ENCODE measurements at regions not wholly inside any gene's neighbourhood (a gene's known extent, or its start where the extent isn't known, plus 50 kb on each side); places are given as distances from the start of the nearest gene placed in this dataset.

GRCh38 chr7:93739424-93739823 is 151.1 kb downstream of the TFPI2 start:
- H4K20me1 ChIP-seq (ENCODE audit: control insufficient read depth, extremely low read depth, insufficient read depth, low read length): no peaks in the 10 kb centered on the region
- no peaks in the 10 kb centered on the region for H3K79me2 ChIP-seq (ENCODE audit: control insufficient read depth, insufficient read depth, low read length)
- H3K36me3 ChIP-seq (ENCODE audit: control insufficient read depth in 2 of 2, extremely low read depth in 1 of 2, insufficient read depth in 2 of 2, low read length in 2 of 2): no peaks in the 10 kb centered on the region
- no peaks in the 10 kb centered on the region for H3K4me1 ChIP-seq (ENCODE audit: control insufficient read depth, extremely low read depth, insufficient read depth, low read length)
- no peak overlapping the region for H2AFZ ChIP-seq (ENCODE audit: control insufficient read depth, low read length)
- H3K9me3 ChIP-seq (ENCODE audit: control insufficient read depth, low read depth, low read length): no peaks in the 10 kb centered on the region
- no peaks in the 10 kb centered on the region for H3K27me3 ChIP-seq (ENCODE audit: control insufficient read depth, extremely low read depth, insufficient read depth, low read length)
- DNase-seq (ENCODE audit: low read depth, low spot score) (no peak), FAIRE-seq (no peak)
- TF ChIP-seq CTCF (optimal IDR thresholded peaks at IDR 0.05 in 1 of 3, IDR thresholded peaks at IDR 0.05 in 1 of 3, conservative IDR thresholded peaks at IDR 0.05 in 1 of 3; ENCODE audit: extremely low read depth in 1 of 3, insufficient read depth in 2 of 3, low read length in 3 of 3) (no peak), EZH2 (IDR thresholded peaks at IDR 0.05; ENCODE audit: low read length) (no peak)
- H3K9me1 ChIP-seq (ENCODE audit: control insufficient read depth, extremely low read depth, insufficient read depth, low read length): no peaks in the 10 kb centered on the region
- H3K4me3 ChIP-seq (ENCODE audit: control insufficient read depth in 2 of 3, extremely low read depth in 1 of 3, insufficient read depth in 2 of 3, low read depth in 1 of 3, low read length in 3 of 3): no peak overlapping the region
- no peak overlapping the region for H3K27ac ChIP-seq (ENCODE audit: control insufficient read depth, insufficient read depth, low read length)
- dilution Hi-C loops (cut with MboI; ENCODE audit: extremely low pct_ligation_motif_present, low sequenced_read_pairs): no loop called here
- no peak overlapping the region for H3K4me2 ChIP-seq (ENCODE audit: control insufficient read depth, extremely low read depth, insufficient read depth, low read depth, low read length)
- H3K9ac ChIP-seq (ENCODE audit: control insufficient read depth, extremely low read depth, insufficient read depth, low read length): no peak overlapping the region

GRCh38 chr7:93737953-93738352 is 152.6 kb downstream of the TFPI2 start:
- Histone ChIP-seq H3K9me1 (ENCODE audit: control insufficient read depth, extremely low read depth, insufficient read depth, low read length) (no peaks in the 10 kb centered on the region), H4K20me1 (ENCODE audit: control insufficient read depth, extremely low read depth, insufficient read depth, low read length) (no peaks in the 10 kb centered on the region), H3K27ac (ENCODE audit: control insufficient read depth, insufficient read depth, low read length) (no peak overlapping the region), H3K4me2 (ENCODE audit: control insufficient read depth, extremely low read depth, insufficient read depth, low read depth, low read length) (no peak overlapping the region), H3K9me3 (ENCODE audit: control insufficient read depth, low read depth, low read length) (no peaks in the 10 kb centered on the region), H3K79me2 (ENCODE audit: control insufficient read depth, insufficient read depth, low read length) (no peaks in the 10 kb centered on the region), H3K4me3 (ENCODE audit: control insufficient read depth in 2 of 3, extremely low read depth in 1 of 3, insufficient read depth in 2 of 3, low read depth in 1 of 3, low read length in 3 of 3) (no peak overlapping the region), H3K36me3 (ENCODE audit: control insufficient read depth in 2 of 2, extremely low read depth in 1 of 2, insufficient read depth in 2 of 2, low read length in 2 of 2) (no peaks in the 10 kb centered on the region), H3K9ac (ENCODE audit: control insufficient read depth, extremely low read depth, insufficient read depth, low read length) (no peak overlapping the region), H2AFZ (ENCODE audit: control insufficient read depth, low read length) (no peak overlapping the region), H3K4me1 (ENCODE audit: control insufficient read depth, extremely low read depth, insufficient read depth, low read length) (no peaks in the 10 kb centered on the region), H3K27me3 (ENCODE audit: control insufficient read depth, extremely low read depth, insufficient read depth, low read length) (no peaks in the 10 kb centered on the region)
- FAIRE-seq: no peak
- dilution Hi-C loops (cut with MboI; ENCODE audit: extremely low pct_ligation_motif_present, low sequenced_read_pairs): no loop called here
- no peak for DNase-seq (ENCODE audit: low read depth, low spot score)
- TF ChIP-seq CTCF (optimal IDR thresholded peaks at IDR 0.05 in 1 of 3, IDR thresholded peaks at IDR 0.05 in 1 of 3, conservative IDR thresholded peaks at IDR 0.05 in 1 of 3; ENCODE audit: extremely low read depth in 1 of 3, insufficient read depth in 2 of 3, low read length in 3 of 3): no peak
- TF ChIP-seq EZH2 (IDR thresholded peaks at IDR 0.05; ENCODE audit: low read length): no peak

Measured in keratinocyte (primary cell).